Stimulated activated CD4-positive, alpha-beta T cell treated with anti-CD3 and anti-CD28 coated beads, Interleukin-2, amount 100 ng/mL, for 24 hours (primary cell): ENCODE measurements at regions not wholly inside any gene's neighbourhood (a gene's known extent, or its start where the extent isn't known, plus 50 kb on each side); places are given as distances from the start of the nearest gene placed in this dataset.

Experiments used
- DNase-seq, 2 donors: peaks; one replicate each; pipeline ENCODE4 v3.0.0-alpha.2; 2020

GRCh38 chr9:120291050-120291449 lies 288.9 kb downstream of the CDK5RAP2 start:
- no peak for DNase-seq

- DNase-seq = no peak
Measured at GRCh38 chr9:120289990-120290975, 289.7 kb downstream of the CDK5RAP2 start.

GRCh38 chr9:120289098-120289497 lies 290.9 kb downstream of the CDK5RAP2 start:
- DNase-seq = no peak

- no peak for DNase-seq
Measured at GRCh38 chr9:120286530-120286929, 293.4 kb downstream of the CDK5RAP2 start.

GRCh38 chr9:120284821-120285220 lies 295.1 kb downstream of the CDK5RAP2 start:
- no peak for DNase-seq

- DNase-seq = no peak
Measured at GRCh38 chr9:120281665-120282064, 298.3 kb downstream of the CDK5RAP2 start.

- no peak for DNase-seq
Measured at GRCh38 chr9:120267929-120268328, 312.0 kb downstream of the CDK5RAP2 start.

GRCh38 chr9:120265791-120266190 lies 314.2 kb downstream of the CDK5RAP2 start:
- no peak for DNase-seq

GRCh38 chr9:120264528-120264927 lies 315.4 kb downstream of the CDK5RAP2 start:
- DNase-seq = no peak

- no peak for DNase-seq
Measured at GRCh38 chr9:120263836-120264235, 316.1 kb downstream of the CDK5RAP2 start.

GRCh38 chr9:120261419-120261818 lies 318.5 kb downstream of the CDK5RAP2 start:
- DNase-seq = no peak

- no peak for DNase-seq
Measured at GRCh38 chr9:120259100-120259499, 320.9 kb downstream of the CDK5RAP2 start.

GRCh38 chr9:120258096-120258495 lies 321.9 kb downstream of the CDK5RAP2 start:
- DNase-seq = no peak

GRCh38 chr9:120257483-120257882 lies 322.5 kb downstream of the CDK5RAP2 start:
- DNase-seq = no peak

GRCh38 chr9:120256146-120256545 lies 323.8 kb downstream of the CDK5RAP2 start:
- no peak for DNase-seq

- no peak for DNase-seq
Measured at GRCh38 chr9:120252248-120252647, 327.7 kb downstream of the CDK5RAP2 start.

GRCh38 chr9:120242116-120242811 lies 337.7 kb downstream of the CDK5RAP2 start:
- no peak for DNase-seq

GRCh38 chr9:120236596-120236995 lies 343.4 kb downstream of the CDK5RAP2 start:
- no peak for DNase-seq

GRCh38 chr9:120235081-120235480 lies 344.9 kb downstream of the CDK5RAP2 start:
- no peak for DNase-seq

GRCh38 chr9:120230227-120230626 lies 349.7 kb downstream of the CDK5RAP2 start:
- no peak for DNase-seq

- no peak for DNase-seq
Measured at GRCh38 chr9:120221844-120222243, 358.1 kb downstream of the CDK5RAP2 start.

GRCh38 chr9:120214332-120214731 lies 365.6 kb downstream of the CDK5RAP2 start:
- no peak for DNase-seq

- DNase-seq = no peak
Measured at GRCh38 chr9:120212853-120213200, 367.1 kb downstream of the CDK5RAP2 start.
